Endothelial cell of umbilical vein (primary cell): ENCODE measurements at regions not wholly inside any gene's neighbourhood (a gene's known extent, or its start where the extent isn't known, plus 50 kb on each side); places are given as distances from the start of the nearest gene placed in this dataset.

Experiments used
- BruUV-seq: library from RNA; stranded (reverse); fragments of 400-500 nt; replicated peaks from 2 replicates; lab custom pipeline; 2021; lab: Mats Ljungman, UMichigan
- CTCF ChIA-PET: fragments of 300-600, 350-600 bp; sonication (Branson Sonifier 250); formaldehyde crosslinking; loops from one replicate; lab custom pipeline; 2021; ENCODE audit warnings: antibody characterized with exemption, inconsistent platforms; lab: Charles Lee
- POLR2A ChIA-PET: fragments of 300-600, 350-600 bp; sonication (Branson Sonifier 250); formaldehyde crosslinking; loops from one replicate; lab custom pipeline; 2021; ENCODE audit warnings: antibody characterized with exemption, inconsistent platforms; lab: Charles Lee
- DNase-seq: peaks from one replicate; pipeline ENCODE4 v3.0.0-alpha.2; 2011; ENCODE audit warnings: low read depth, low spot score
- FAIRE-seq: peaks from 2 replicates; lab custom pipeline; 2011; peaks lifted over from hg19 to GRCh38; lab: Jason Lieb, UNC
- H2AFZ ChIP-seq: 2 replicates; pipeline ENCODE4 v1.6.0; 2012; ENCODE audit warnings: low read depth, low read length, control low read depth, inconsistent platforms
- H3K27ac ChIP-seq: 2 replicates; pipeline ENCODE4 v1.5.1; 2011; ENCODE audit warnings: low read depth, mild to moderate bottlenecking, control low read depth, low read length, moderate library complexity; ENCODE audit not compliant: insufficient read depth
- H3K27me3 ChIP-seq, 2 experiments: 2 replicates each; pipeline versions ENCODE4 v1.6.0 to v1.6.1; 2011; ENCODE audit warnings: low read length in 2 of 2, mixed read lengths in 1 of 2; ENCODE audit not compliant: control insufficient read depth in 2 of 2, insufficient read depth in 2 of 2
- H3K36me3 ChIP-seq, 2 experiments: 2 replicates in 1 of 2; 3 replicates in 1 of 2; pipeline ENCODE4 v1.5.1; 2011; ENCODE audit warnings: low read length in 2 of 2, mild to moderate bottlenecking in 1 of 2, moderate library complexity in 1 of 2; ENCODE audit not compliant: control insufficient read depth in 2 of 2, insufficient read depth in 2 of 2; ENCODE audit errors: extremely low read depth in 1 of 2
- H3K4me1 ChIP-seq: 3 replicates; pipeline ENCODE4 v1.5.1; 2011; ENCODE audit warnings: mild to moderate bottlenecking, low read length; ENCODE audit not compliant: control insufficient read depth, insufficient read depth; ENCODE audit errors: extremely low read depth
- H3K4me2 ChIP-seq: 2 replicates; pipeline ENCODE4 v1.6.1; 2011; ENCODE audit warnings: low read length, control low read depth, mixed read lengths; ENCODE audit not compliant: insufficient read depth
- H3K4me3 ChIP-seq, 3 experiments: fragments of 200-600 bp in 1 of 3; sonication (generic), shearing (Covaris generic) in 1 of 3; replicated peaks in 1 of 3; 2 replicates each; pipeline ENCODE4 v1.5.1; 2011 to 2016; ENCODE audit warnings: control low read depth in 3 of 3, low read length in 3 of 3, mild to moderate bottlenecking in 2 of 3, inconsistent platforms in 1 of 3, low read depth in 1 of 3, moderate library complexity in 1 of 3; ENCODE audit not compliant: insufficient read depth in 1 of 3
- H3K79me2 ChIP-seq: 2 replicates; pipeline ENCODE4 v1.6.0; 2012; ENCODE audit warnings: low read length, inconsistent platforms; ENCODE audit not compliant: control insufficient read depth, insufficient read depth
- H3K9ac ChIP-seq: replicated peaks from 2 replicates; pipeline ENCODE3; 2011; ENCODE audit warnings: low read length, control low read depth; ENCODE audit not compliant: insufficient read depth; ENCODE audit errors: extremely low read depth
- H3K9me1 ChIP-seq: replicated peaks from 3 replicates; pipeline ENCODE4 v1.6.0; 2011; ENCODE audit warnings: mild to moderate bottlenecking, low read length; ENCODE audit not compliant: control insufficient read depth, insufficient read depth; ENCODE audit errors: extremely low read depth
- H3K9me3 ChIP-seq: replicated peaks from 2 replicates; pipeline ENCODE4 v1.5.1; 2012; ENCODE audit warnings: low read length, inconsistent platforms; ENCODE audit not compliant: control insufficient read depth, insufficient read depth
- H4K20me1 ChIP-seq: replicated peaks from 2 replicates; pipeline ENCODE3; 2011; ENCODE audit warnings: mild to moderate bottlenecking, low read length; ENCODE audit not compliant: control insufficient read depth, insufficient read depth; ENCODE audit errors: extremely low read depth
- EZH2 ChIP-seq: IDR thresholded peaks from 2 replicates; pipeline ENCODE4 v1.6.1; 2012; ENCODE audit warnings: borderline replicate concordance, low read depth, mild to moderate bottlenecking, moderate library complexity, low read length, inconsistent platforms; ENCODE audit not compliant: severe bottlenecking
- FOS ChIP-seq: IDR thresholded peaks from 2 replicates; pipeline ENCODE4 v1.6.1; 2011; ENCODE audit warnings: mild to moderate bottlenecking, low read length, moderate library complexity, borderline replicate concordance; ENCODE audit not compliant: insufficient read depth
- JUN ChIP-seq: IDR thresholded peaks from 2 replicates; pipeline ENCODE4 v1.6.1; 2011; ENCODE audit warnings: borderline replicate concordance, low read depth; ENCODE audit not compliant: insufficient read length, insufficient read depth
- POLR2A ChIP-seq: IDR thresholded peaks from 2 replicates; pipeline ENCODE4 v1.6.1; 2012; ENCODE audit warnings: low read depth, mild to moderate bottlenecking, control low read depth, low read length
- POLR2AphosphoS5 ChIP-seq: IDR thresholded peaks from 2 replicates; pipeline ENCODE4 v1.6.1; 2012; ENCODE audit warnings: low read depth, mild to moderate bottlenecking, control low read depth, low read length, moderate library complexity; ENCODE audit not compliant: insufficient read depth
- dilution Hi-C: fragments of 300-500 bp; cut with MboI; formaldehyde crosslinking; loops from one replicate; pipeline ENCODE4 v1.15.0; 2019; ENCODE audit warnings: low sequenced_read_pairs; ENCODE audit not compliant: extremely low pct_ligation_motif_present
- intact Hi-C: fragments of 100-400 bp; cut with micrococcal nuclease; formaldehyde crosslinking; loops from one replicate; pipeline ENCODE4 v1.10.0; 2022
- TF ChIP-seq, protein P1 (sequence below), 2 donors: IDR thresholded peaks; 1 replicate in 1 of 2; 2 replicates in 1 of 2; pipeline ENCODE4 v1.5.1; 2011; ENCODE audit warnings: low read length in 2 of 2, mild to moderate bottlenecking in 2 of 2, moderate library complexity in 2 of 2, control low read depth in 1 of 2, inconsistent platforms in 1 of 2, low read depth in 1 of 2; ENCODE audit not compliant: insufficient read depth in 1 of 2; ENCODE audit errors: extremely low read depth in 1 of 2
- TF ChIP-seq, protein P2 (sequence below): IDR thresholded peaks from 2 replicates; pipeline ENCODE4 v1.6.1; 2011; ENCODE audit not compliant: insufficient read depth, insufficient read length

DNA sequence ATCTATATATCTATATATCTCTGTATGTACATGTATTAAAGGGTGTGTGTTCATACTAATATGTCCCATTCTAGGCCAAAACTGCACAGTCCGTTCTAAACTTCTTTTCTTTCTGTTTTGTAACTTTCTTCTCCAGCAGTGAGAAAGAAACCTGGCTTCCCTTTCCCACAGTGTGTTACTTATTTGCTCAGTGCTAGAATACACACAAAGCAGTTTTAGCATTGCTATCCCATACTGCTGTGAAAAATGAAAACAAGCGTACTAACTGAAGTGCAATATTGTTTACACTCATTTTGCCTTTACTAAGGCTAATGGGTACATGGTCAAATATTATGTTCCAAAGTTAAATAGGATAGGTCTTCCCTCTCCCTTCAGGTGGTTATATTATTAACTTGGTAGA lies 163.9 kb downstream of the LEPR start:
- Histone ChIP-seq H3K9me3 (no peaks in the 10 kb centered on the region), H3K4me2 (no peak overlapping the region), H3K79me2 (no peaks in the 10 kb centered on the region), H3K9me1 (no peaks in the 10 kb centered on the region), H3K4me1 (no peaks in the 10 kb centered on the region), H3K27ac (no peak overlapping the region), H3K27me3 (no peaks in the 10 kb centered on the region), H2AFZ (no peak overlapping the region), H4K20me1 (no peaks in the 10 kb centered on the region), H3K36me3 (no peaks in the 10 kb centered on the region), H3K4me3 (no peak overlapping the region), H3K9ac (no peak overlapping the region)
- intact Hi-C loops, result loop anchor here (5.0 kb wide), 1 partner anchor 347 kb away; no protein-coding TSS in a partner anchor
- DNase-seq (no peak), FAIRE-seq (no peak)
- no peak for TF ChIP-seq JUN
- no peak for TF ChIP-seq FOS
- TF ChIP-seq POLR2AphosphoS5, result no peak
- TF ChIP-seq POLR2A, result no peak
- TF ChIP-seq, protein P1, sequence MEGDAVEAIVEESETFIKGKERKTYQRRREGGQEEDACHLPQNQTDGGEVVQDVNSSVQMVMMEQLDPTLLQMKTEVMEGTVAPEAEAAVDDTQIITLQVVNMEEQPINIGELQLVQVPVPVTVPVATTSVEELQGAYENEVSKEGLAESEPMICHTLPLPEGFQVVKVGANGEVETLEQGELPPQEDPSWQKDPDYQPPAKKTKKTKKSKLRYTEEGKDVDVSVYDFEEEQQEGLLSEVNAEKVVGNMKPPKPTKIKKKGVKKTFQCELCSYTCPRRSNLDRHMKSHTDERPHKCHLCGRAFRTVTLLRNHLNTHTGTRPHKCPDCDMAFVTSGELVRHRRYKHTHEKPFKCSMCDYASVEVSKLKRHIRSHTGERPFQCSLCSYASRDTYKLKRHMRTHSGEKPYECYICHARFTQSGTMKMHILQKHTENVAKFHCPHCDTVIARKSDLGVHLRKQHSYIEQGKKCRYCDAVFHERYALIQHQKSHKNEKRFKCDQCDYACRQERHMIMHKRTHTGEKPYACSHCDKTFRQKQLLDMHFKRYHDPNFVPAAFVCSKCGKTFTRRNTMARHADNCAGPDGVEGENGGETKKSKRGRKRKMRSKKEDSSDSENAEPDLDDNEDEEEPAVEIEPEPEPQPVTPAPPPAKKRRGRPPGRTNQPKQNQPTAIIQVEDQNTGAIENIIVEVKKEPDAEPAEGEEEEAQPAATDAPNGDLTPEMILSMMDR (IDR thresholded peaks at IDR 0.05; ENCODE audit: extremely low read depth in 1 of 2, insufficient read depth in 1 of 2, low read depth in 1 of 2, low read length in 2 of 2), result no peak
- TF ChIP-seq, protein P2, sequence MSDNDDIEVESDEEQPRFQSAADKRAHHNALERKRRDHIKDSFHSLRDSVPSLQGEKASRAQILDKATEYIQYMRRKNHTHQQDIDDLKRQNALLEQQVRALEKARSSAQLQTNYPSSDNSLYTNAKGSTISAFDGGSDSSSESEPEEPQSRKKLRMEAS, result no peak
- no peak for TF ChIP-seq EZH2
- BruUV-seq, result no TSS peak
- ChIA-PET CTCF (interaction anchor here (1.3 kb wide), 1 partner anchor 9 kb away, joined by 3 read pairs; no protein-coding TSS in a partner anchor), POLR2A (no interaction called here)
- dilution Hi-C loops, result no loop called here
